CD4-positive, alpha-beta T cell treated with Interleukin-17A for 1 hour (primary cell): ENCODE measurements at regions not wholly inside any gene's neighbourhood (a gene's known extent, or its start where the extent isn't known, plus 50 kb on each side); places are given as distances from the start of the nearest gene placed in this dataset.
"Not testable (repeated sequence)": the region's sequence is repeated elsewhere in the genome, so short reads cannot be mapped to it uniquely, and the experiment has no call there.

Experiments used
- DNase-seq: peaks from one replicate; pipeline ENCODE4 v3.0.0-alpha.2; 2020

DNA sequence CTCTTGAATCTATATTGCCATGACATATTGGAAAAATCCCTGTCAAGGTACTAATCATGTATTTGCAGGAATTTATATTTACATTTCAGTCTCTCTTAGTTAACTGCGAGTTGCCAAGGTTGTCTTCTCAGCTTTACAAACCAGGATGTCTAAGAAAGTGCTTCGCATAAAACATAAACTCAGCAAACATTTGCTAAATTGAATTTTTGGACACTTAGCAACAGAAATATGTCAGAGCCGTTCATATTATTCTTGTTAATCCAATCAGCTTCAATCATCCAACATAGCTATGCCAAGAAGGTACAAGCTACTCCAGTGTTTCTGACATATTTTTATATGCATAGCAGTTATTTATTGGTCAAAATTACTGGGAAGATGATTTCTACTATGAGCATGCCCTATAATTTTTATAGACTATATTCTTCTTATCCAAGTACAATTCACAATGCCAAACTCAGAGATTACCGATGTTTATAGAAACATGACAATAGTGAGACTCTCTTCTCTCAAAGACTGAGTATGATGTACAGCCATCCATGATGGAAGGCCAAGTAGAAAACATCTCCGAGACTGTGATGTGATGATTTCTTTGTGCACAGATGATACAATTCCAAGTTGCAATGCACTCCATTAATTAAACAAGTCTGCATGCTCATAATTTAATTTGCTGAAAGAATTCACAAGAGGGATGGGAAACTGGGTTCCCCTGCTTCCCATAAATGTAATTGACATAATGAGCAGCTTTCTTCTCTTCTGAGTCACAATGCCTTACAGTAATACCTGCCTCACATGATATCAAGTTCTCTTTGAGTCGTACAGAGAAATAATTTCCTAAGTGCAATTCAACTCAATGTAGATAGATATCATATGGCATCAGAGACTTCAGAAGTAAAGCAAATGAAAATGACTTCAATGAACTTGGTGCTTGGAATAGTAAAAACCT is 776.3 kb downstream of the EFNB2 start:
- no peak for DNase-seq

GRCh38 chr13:105740739-105741138 is 794.7 kb downstream of the EFNB2 start:
- DNase-seq: no peak

DNA sequence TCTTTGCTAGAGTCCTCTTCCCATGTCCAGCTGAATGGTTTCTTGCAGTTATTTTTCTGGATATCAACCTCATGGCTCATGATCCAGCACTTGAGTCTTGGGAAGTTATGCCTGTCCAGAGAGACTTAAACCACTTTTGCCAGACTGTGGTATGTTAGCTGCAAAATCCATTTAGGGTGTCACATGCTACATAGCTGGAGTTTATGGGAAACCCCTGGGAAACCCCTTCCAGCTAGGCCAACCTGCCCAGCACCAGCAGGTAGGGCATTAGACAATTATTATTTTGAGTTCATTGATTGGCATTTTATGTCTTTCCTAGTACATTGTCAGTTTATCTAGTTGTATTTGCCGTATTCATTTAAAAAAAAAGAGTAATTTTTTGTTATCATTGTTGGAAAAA is 797.8 kb downstream of the EFNB2 start:
- DNase-seq: no peak

GRCh38 chr13:105735281-105735680 is 800.2 kb downstream of the EFNB2 start:
- DNase-seq: no peak

GRCh38 chr13:105732806-105733529 is 802.5 kb downstream of the EFNB2 start:
- no peak for DNase-seq

DNA sequence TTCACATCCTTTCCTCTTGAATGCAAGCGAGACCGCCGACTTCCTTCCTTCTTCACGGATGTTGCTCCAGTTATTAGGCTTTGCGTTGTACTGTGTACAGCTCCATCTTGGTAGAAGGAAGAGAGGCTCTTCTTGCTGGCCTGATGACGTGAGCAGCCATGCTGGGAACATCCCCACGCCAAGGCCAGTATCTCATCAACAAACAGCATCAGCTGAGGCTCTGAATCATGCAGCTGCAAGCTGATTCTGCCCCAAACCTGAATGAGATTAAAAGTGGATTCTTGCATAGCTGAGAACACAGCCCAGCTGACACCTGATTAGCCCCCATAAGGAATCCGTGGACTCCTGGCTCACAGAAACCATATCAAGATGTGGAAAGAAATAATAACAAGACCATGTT is 809.6 kb downstream of the EFNB2 start:
- DNase-seq: no peak

- DNase-seq: no peak
These were observed 814.4 kb downstream of the EFNB2 start for GRCh38 chr13:105721016-105721415.

- DNase-seq: no peak
These were observed 815.6 kb downstream of the EFNB2 start for GRCh38 chr13:105719859-105720258.

DNA sequence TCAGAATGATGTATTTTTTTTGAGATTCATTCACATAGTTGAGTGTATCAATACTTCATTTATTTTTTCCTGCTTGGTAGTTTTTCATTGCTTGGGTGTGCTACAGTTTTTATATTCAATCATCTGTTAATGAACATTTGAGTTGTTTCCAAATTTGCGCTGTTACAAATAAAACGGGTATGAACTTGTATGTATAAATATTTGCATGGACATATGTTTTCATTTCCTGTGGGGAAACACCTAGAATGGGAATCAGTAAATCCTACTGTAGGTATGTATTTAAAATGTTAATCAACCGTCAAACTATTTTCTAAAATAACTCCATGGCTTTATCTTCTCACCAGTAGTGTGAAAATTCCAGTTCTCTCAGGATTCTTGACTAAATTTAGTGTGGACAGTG is 826.3 kb downstream of the EFNB2 start:
- no peak for DNase-seq

GRCh38 chr13:105703843-105704242 is 831.6 kb downstream of the EFNB2 start:
- no peak for DNase-seq

- no peak for DNase-seq
These were observed 833.0 kb downstream of the EFNB2 start for GRCh38 chr13:105702441-105702840.

GRCh38 chr13:105692769-105693168 is 842.7 kb downstream of the EFNB2 start:
- no peak for DNase-seq

GRCh38 chr13:105684216-105684615 is 851.2 kb downstream of the EFNB2 start:
- no peak for DNase-seq

GRCh38 chr13:105679838-105680237 is 855.6 kb downstream of the EFNB2 start:
- DNase-seq: no peak

DNA sequence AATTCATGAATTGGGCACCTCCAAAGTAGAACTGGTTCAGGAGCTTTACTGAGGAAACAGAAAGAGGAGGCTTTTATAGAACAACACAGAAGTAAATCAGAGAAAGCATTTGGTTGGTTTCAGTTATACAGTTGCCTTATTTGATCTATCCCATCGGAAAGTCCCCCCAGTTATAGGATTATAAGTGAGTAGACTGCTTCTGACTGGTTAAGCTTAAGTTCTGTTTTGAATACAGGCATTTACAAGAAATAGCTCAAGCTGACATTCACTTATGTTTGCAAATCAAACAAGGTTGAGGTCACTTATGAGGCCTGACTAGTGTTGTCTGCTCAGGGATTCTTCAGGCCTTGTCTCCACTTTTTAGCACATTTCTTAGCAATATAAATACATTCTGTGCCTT is 857.4 kb downstream of the EFNB2 start:
- no peak for DNase-seq

GRCh38 chr13:105672881-105673280 is 862.6 kb downstream of the EFNB2 start:
- no peak for DNase-seq

DNA sequence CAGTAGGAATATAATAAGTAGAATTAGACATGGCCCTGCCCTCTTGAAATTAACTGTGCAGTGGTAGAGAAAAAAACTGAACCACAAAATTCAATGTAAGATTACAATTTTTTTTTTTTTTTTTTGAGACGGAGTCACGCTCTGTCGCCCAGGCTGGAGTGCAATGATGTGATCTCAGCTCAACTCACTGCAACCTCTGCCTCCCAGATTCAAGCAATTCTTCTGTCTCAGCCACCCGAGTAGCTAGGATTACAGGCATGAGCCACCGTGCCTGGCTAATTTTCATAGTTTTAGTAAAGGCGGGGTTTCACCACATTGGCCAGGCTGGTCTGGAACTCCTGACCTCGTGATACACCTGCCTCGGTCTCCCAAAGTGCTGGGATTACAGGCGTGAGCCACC is 864.3 kb downstream of the EFNB2 start:
- not testable (repeated sequence) for DNase-seq

DNA sequence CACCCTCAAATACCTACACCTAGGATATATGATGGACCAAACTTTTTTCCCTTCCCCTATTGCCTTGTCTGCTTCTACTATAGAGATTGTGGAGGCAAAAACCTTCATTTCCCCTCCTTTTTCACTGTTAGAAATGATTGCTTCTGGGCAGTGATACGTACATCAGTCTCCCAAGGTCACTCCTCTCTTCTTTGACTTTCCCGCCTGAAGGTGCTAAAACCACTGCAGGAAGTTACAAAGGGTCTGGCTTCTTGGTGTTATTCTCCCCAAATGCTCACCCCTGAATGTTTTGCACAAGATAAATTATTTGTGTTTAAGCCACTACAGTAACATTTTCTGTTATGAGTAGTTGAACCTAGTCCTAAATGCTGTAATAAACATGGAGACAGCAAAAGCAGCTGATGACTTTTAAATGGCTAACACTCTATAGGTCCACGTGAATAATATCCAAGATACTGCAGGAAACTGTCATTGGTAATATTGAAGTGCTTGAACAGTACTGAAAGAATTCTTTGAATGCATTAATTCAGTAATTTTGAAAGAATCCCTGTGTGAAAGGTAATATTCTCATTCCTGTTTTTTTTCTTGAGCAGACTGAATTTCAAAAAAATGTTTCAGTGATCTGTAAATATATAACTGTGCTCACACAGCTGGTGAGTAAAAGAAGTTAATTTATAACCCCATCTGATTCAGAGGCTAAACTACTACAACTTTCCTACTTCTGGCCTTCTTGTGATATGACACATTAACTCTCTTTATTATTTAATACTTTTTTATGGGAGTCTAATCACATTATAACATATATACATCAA is 865.1 kb downstream of the EFNB2 start:
- no peak for DNase-seq

GRCh38 chr13:105665284-105665683 is 870.2 kb downstream of the EFNB2 start:
- DNase-seq: no peak

DNA sequence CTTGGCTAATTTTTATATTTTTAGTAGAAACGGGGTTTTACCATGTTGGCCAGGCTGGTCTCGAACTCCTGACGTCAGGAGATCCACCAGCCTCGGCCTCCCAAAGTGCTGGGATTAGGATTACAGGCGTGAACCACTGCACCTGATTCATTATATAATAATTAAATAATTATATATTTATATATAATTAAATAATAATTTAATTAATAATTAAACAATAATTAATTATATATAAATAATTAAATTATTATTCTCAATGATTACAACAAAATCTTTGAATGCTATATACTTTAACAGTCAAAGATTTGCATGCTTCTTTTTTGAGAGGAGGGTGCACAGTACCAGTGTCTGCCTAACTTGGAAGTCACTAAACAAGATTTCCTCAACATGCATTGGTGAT is 872.3 kb downstream of the EFNB2 start:
- DNase-seq: no peak

DNA sequence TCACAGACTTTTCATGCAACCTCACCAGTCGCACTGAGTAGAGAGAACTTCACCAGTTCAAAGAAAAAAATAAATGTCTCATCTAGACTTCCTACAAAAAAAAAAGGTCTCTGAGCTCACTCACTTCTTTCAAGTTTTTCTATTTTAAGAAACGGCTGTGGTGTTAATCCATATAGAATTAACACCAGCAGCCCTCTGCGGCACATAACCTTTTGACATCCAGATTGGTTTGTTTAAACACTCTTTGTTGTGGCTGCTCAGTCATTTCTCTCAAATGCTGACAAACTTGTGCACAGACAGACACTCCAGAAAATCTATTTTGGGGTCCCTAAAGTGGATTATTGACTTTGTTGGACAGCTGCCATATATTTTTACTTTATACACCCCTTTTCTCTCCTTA is 874.9 kb downstream of the EFNB2 start:
- DNase-seq: no peak

- no peak for DNase-seq
These were observed 877.0 kb downstream of the EFNB2 start for GRCh38 chr13:105658431-105658830.

- no peak for DNase-seq
These were observed 880.4 kb downstream of the EFNB2 start for GRCh38 chr13:105655046-105655445.
